ENCODE measurements at regions not wholly inside any gene's neighbourhood (a gene's known extent, or its start where the extent isn't known, plus 50 kb on each side); places are given as distances from the start of the nearest gene placed in this dataset.

DNA sequence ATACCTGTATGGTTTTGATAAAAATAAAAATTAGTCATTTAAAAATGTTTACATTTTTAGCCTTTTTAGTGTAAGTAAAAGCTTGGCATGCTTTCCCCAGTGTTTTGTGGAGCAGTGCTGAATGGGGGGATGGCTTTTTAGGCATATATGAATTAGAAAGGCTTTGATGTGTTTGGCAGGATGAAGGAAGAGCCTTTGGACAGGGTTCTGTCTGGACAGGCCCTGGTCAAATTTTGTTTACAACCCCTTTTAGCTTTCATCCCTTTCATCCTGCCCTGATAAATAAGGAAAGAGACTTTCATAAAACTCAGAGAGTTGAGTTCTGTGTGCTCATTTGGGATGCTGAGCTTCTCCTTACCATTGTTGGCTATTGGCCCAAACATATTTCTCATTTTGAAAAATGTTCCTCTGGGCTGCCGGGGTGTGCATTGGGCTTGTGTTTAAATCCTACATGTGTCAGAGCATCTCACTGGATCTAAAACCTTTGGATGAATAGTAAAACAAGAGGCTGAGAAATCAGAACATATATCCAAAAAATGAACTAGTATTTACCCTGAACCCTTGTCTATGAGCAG, 68.1 kb upstream of the PHYHIPL start:
- Histone ChIP-seq H3K9ac (ENCODE audit: low read depth in 1 of 2, low read length in 2 of 2) (no peak overlapping the region), H3K4me1 (ENCODE audit: control insufficient read depth in 1 of 2, insufficient read depth in 2 of 2, low read length in 2 of 2) (peaks cover 3 to 22% of the 10 kb centered on the region in 2 donors), H3K27ac (ENCODE audit: low read depth, low read length) (no peak overlapping the region), H3K36me3 (ENCODE audit: control insufficient read depth in 1 of 2, insufficient read depth in 2 of 2, low read length in 2 of 2) (no peaks in the 10 kb centered on the region), H3K27me3 (ENCODE audit: control insufficient read depth in 1 of 2, insufficient read depth in 2 of 2, low read length in 2 of 2) (no peaks in the 10 kb centered on the region), H3K9me3 (ENCODE audit: control insufficient read depth in 1 of 2, low read length in 2 of 2) (no peaks in the 10 kb centered on the region), H3K4me3 (ENCODE audit: low read depth in 1 of 2, low read length in 2 of 2) (no peak overlapping the region)

- H3K36me3 ChIP-seq (ENCODE audit: control insufficient read depth in 1 of 2, insufficient read depth in 2 of 2, low read length in 2 of 2) = no peaks in the 10 kb centered on the region
- no peaks in the 10 kb centered on the region for H3K9me3 ChIP-seq (ENCODE audit: control insufficient read depth in 1 of 2, low read length in 2 of 2)
- no peak overlapping the region for H3K4me3 ChIP-seq (ENCODE audit: low read depth in 1 of 2, low read length in 2 of 2)
- no peaks in the 10 kb centered on the region for H3K27me3 ChIP-seq (ENCODE audit: control insufficient read depth in 1 of 2, insufficient read depth in 2 of 2, low read length in 2 of 2)
- no peak overlapping the region for H3K9ac ChIP-seq (ENCODE audit: low read depth in 1 of 2, low read length in 2 of 2)
- no peak overlapping the region for H3K27ac ChIP-seq (ENCODE audit: low read depth, low read length)
- H3K4me1 ChIP-seq (ENCODE audit: control insufficient read depth in 1 of 2, insufficient read depth in 2 of 2, low read length in 2 of 2) = peaks cover 3 to 22% of the 10 kb centered on the region in 2 donors
Measured at GRCh38 chr10:59108886-59109288, 67.6 kb upstream of the PHYHIPL start.

GRCh38 chr10:59109826-59110225, 66.6 kb upstream of the PHYHIPL start:
- H3K27ac ChIP-seq (ENCODE audit: low read depth, low read length) = no peak overlapping the region
- H3K27me3 ChIP-seq (ENCODE audit: control insufficient read depth in 1 of 2, insufficient read depth in 2 of 2, low read length in 2 of 2) = no peaks in the 10 kb centered on the region
- H3K9ac ChIP-seq (ENCODE audit: low read depth in 1 of 2, low read length in 2 of 2) = no peak overlapping the region
- H3K9me3 ChIP-seq (ENCODE audit: control insufficient read depth in 1 of 2, low read length in 2 of 2) = no peaks in the 10 kb centered on the region
- H3K4me1 ChIP-seq (ENCODE audit: control insufficient read depth in 1 of 2, insufficient read depth in 2 of 2, low read length in 2 of 2) = peaks cover 3 to 22% of the 10 kb centered on the region in 2 donors
- H3K4me3 ChIP-seq (ENCODE audit: low read depth in 1 of 2, low read length in 2 of 2) = no peak overlapping the region
- no peaks in the 10 kb centered on the region for H3K36me3 ChIP-seq (ENCODE audit: control insufficient read depth in 1 of 2, insufficient read depth in 2 of 2, low read length in 2 of 2)

GRCh38 chr10:59124187-59124586, 52.3 kb upstream of the PHYHIPL start:
- Histone ChIP-seq H3K36me3 (ENCODE audit: control insufficient read depth in 1 of 2, insufficient read depth in 2 of 2, low read length in 2 of 2) (no peaks in the 10 kb centered on the region), H3K4me3 (ENCODE audit: low read depth in 1 of 2, low read length in 2 of 2) (no peak overlapping the region), H3K27me3 (ENCODE audit: control insufficient read depth in 1 of 2, insufficient read depth in 2 of 2, low read length in 2 of 2) (no peaks in the 10 kb centered on the region), H3K9me3 (ENCODE audit: control insufficient read depth in 1 of 2, low read length in 2 of 2) (no peaks in the 10 kb centered on the region), H3K4me1 (ENCODE audit: control insufficient read depth in 1 of 2, insufficient read depth in 2 of 2, low read length in 2 of 2) (no peaks in the 10 kb centered on the region), H3K9ac (ENCODE audit: low read depth in 1 of 2, low read length in 2 of 2) (no peak overlapping the region), H3K27ac (ENCODE audit: low read depth, low read length) (no peak overlapping the region)

GRCh38 chr10:59125666-59126065, 50.8 kb upstream of the PHYHIPL start:
- Histone ChIP-seq H3K4me3 (ENCODE audit: low read depth in 1 of 2, low read length in 2 of 2) (no peak overlapping the region), H3K36me3 (ENCODE audit: control insufficient read depth in 1 of 2, insufficient read depth in 2 of 2, low read length in 2 of 2) (no peaks in the 10 kb centered on the region), H3K4me1 (ENCODE audit: control insufficient read depth in 1 of 2, insufficient read depth in 2 of 2, low read length in 2 of 2) (no peaks in the 10 kb centered on the region), H3K27ac (ENCODE audit: low read depth, low read length) (no peak overlapping the region), H3K27me3 (ENCODE audit: control insufficient read depth in 1 of 2, insufficient read depth in 2 of 2, low read length in 2 of 2) (no peaks in the 10 kb centered on the region), H3K9me3 (ENCODE audit: control insufficient read depth in 1 of 2, low read length in 2 of 2) (no peaks in the 10 kb centered on the region), H3K9ac (ENCODE audit: low read depth in 1 of 2, low read length in 2 of 2) (no peak overlapping the region)

- Histone ChIP-seq H3K27me3 (ENCODE audit: control insufficient read depth in 1 of 2, insufficient read depth in 2 of 2, low read length in 2 of 2) (no peaks in the 10 kb centered on the region), H3K27ac (ENCODE audit: low read depth, low read length) (no peak overlapping the region), H3K4me1 (ENCODE audit: control insufficient read depth in 1 of 2, insufficient read depth in 2 of 2, low read length in 2 of 2) (no peaks in the 10 kb centered on the region), H3K9ac (ENCODE audit: low read depth in 1 of 2, low read length in 2 of 2) (no peak overlapping the region), H3K9me3 (ENCODE audit: control insufficient read depth in 1 of 2, low read length in 2 of 2) (no peaks in the 10 kb centered on the region), H3K4me3 (ENCODE audit: low read depth in 1 of 2, low read length in 2 of 2) (no peak overlapping the region), H3K36me3 (ENCODE audit: control insufficient read depth in 1 of 2, insufficient read depth in 2 of 2, low read length in 2 of 2) (no peaks in the 10 kb centered on the region)
Measured at GRCh38 chr10:59126261-59126660, 50.2 kb upstream of the PHYHIPL start.

Data from duodenal mucosa (tissue), 2 donors.